A549 (cell line): ENCODE measurements at regions not wholly inside any gene's neighbourhood (a gene's known extent, or its start where the extent isn't known, plus 50 kb on each side); places are given as distances from the start of the nearest gene placed in this dataset.

Source experiments
- ATAC-seq, 2 experiments: fragments of 200-7000 bp in 1 of 2; fragments of >200 bp in 1 of 2; cut with Nextera tagmentation in 1 of 2; cut with Tn5 transposase in 1 of 2; 3 replicates each; pipeline versions ENCODE4 v1.8.0 to v1.9.1; 2018 to 2020; ENCODE audit warnings: mild to moderate bottlenecking in 1 of 2, moderate library complexity in 1 of 2
- CTCF ChIA-PET: fragments of 300-600 bp; sonication (Branson Sonifier 250); formaldehyde crosslinking; extraction: SDS; loops from one replicate; lab custom pipeline; 2021; ENCODE audit warnings: antibody characterized with exemption, inconsistent platforms; lab: Yijun Ruan, JAX
- POLR2A ChIA-PET: fragments of 350-600 bp; formaldehyde crosslinking; extraction: SDS; loops from one replicate; lab custom pipeline; 2021; ENCODE audit warnings: antibody characterized with exemption, inconsistent platforms; lab: Yijun Ruan, JAX
- DNase-seq, 2 experiments: peaks; one replicate each; pipeline versions ENCODE4 v3.0.0 to v3.0.0-alpha.2; 2011 to 2016; ENCODE audit warnings: low read depth in 1 of 2, low spot score in 1 of 2
- FAIRE-seq: peaks from 2 replicates; lab custom pipeline; 2011; peaks lifted over from hg19 to GRCh38; lab: Jason Lieb, UNC
- H3K27ac ChIP-seq, 2 experiments: fragments of >200 bp; sonication (Bioruptor Twin); formaldehyde crosslinking; 3 replicates each; pipeline ENCODE4 v1.5.1; 2016 to 2017
- H3K4me1 ChIP-seq: fragments of >200 bp; sonication (Bioruptor Twin); formaldehyde crosslinking; 3 replicates; pipeline ENCODE4 v1.6.1; 2016
- H3K4me2 ChIP-seq: fragments of >200 bp; sonication (Bioruptor Twin); formaldehyde crosslinking; 3 replicates; pipeline ENCODE4 v1.6.1; 2016
- H3K4me3 ChIP-seq: fragments of >200 bp; sonication (Bioruptor Twin); formaldehyde crosslinking; 3 replicates; pipeline ENCODE4 v1.5.1; 2016
- H3K9me3 ChIP-seq: fragments of >200 bp; sonication (Bioruptor Twin); formaldehyde crosslinking; 3 replicates; pipeline ENCODE4 v1.6.1; 2016
- EHMT2 ChIP-seq: fragments of 200-600 bp; sonication (generic); IDR thresholded peaks from 2 replicates; pipeline ENCODE4 v1.6.1; 2016; ENCODE audit warnings: antibody characterized with exemption, low read depth, mild to moderate bottlenecking, moderate library complexity
- ESRRA ChIP-seq: fragments of 150-350 bp; IDR thresholded peaks from 2 replicates; pipeline ENCODE4 v1.6.1; 2014; ENCODE audit warnings: mild to moderate bottlenecking, low read length, borderline replicate concordance
- FOSB ChIP-seq: fragments of 250-450 bp; sonication (Bioruptor Pico); IDR thresholded peaks from 2 replicates; pipeline ENCODE4 v1.5.0; 2020; ENCODE audit warnings: mild to moderate bottlenecking, moderate library complexity
- FOSL2 ChIP-seq, 2 experiments: fragments of 450-650 bp in 1 of 2; fragments of >200 bp in 1 of 2; sonication (Bioruptor Twin) in 1 of 2; formaldehyde crosslinking; IDR thresholded peaks; 2 replicates each; pipeline versions ENCODE4 v1.5.0 to v1.6.1; 2016 to 2020; ENCODE audit warnings: mild to moderate bottlenecking in 1 of 2, moderate library complexity in 1 of 2
- FOXS1 ChIP-seq: fragments of 250-450 bp; sonication (Bioruptor Pico); IDR thresholded peaks from 2 replicates; pipeline ENCODE4 v1.5.0; 2020; ENCODE audit warnings: mild to moderate bottlenecking, moderate library complexity
- GATA3 ChIP-seq: IDR thresholded peaks from 2 replicates; pipeline ENCODE4 v1.6.1; 2012; ENCODE audit warnings: borderline replicate concordance
- HEYL ChIP-seq: fragments of 250-450 bp; sonication (Bioruptor Pico); IDR thresholded peaks from 2 replicates; pipeline ENCODE4 v1.8.0; 2021; ENCODE audit warnings: mild to moderate bottlenecking, moderate library complexity
- JUNB ChIP-seq: fragments of >200 bp; sonication (Bioruptor Twin); formaldehyde crosslinking; IDR thresholded peaks from 2 replicates; pipeline ENCODE4 v1.6.1; 2016
- KDM1A ChIP-seq: fragments of 200-600 bp; sonication (generic); IDR thresholded peaks from 2 replicates; pipeline ENCODE4 v1.6.1; 2016; ENCODE audit warnings: low read depth, mild to moderate bottlenecking
- KDM5A ChIP-seq: fragments of 200-600 bp; sonication (generic); IDR thresholded peaks from 2 replicates; pipeline ENCODE4 v1.6.1; 2016; ENCODE audit warnings: antibody characterized with exemption, mild to moderate bottlenecking
- MAZ ChIP-seq: fragments of 150-350 bp; IDR thresholded peaks from 2 replicates; pipeline ENCODE4 v1.6.1; 2014; ENCODE audit warnings: antibody characterized with exemption, low read depth, low read length, borderline replicate concordance
- MYC ChIP-seq: IDR thresholded peaks from 2 replicates; pipeline ENCODE4 v1.6.1; 2012; ENCODE audit warnings: mild to moderate bottlenecking, inconsistent platforms, low read length, improper control_type of control experiment, borderline replicate concordance
- NPAS2 ChIP-seq: fragments of 250-450 bp; sonication (Bioruptor Pico); IDR thresholded peaks from 2 replicates; pipeline ENCODE4 v1.8.0; 2022; ENCODE audit warnings: mild to moderate bottlenecking, moderate library complexity, borderline replicate concordance
- NR3C1 ChIP-seq: fragments of >200 bp; sonication (Bioruptor Twin); formaldehyde crosslinking; IDR thresholded peaks from 3 replicates; pipeline ENCODE4 v1.6.1; 2017
- POLR2A ChIP-seq: IDR thresholded peaks from 2 replicates; pipeline ENCODE4 v1.6.1; 2012; ENCODE audit warnings: mild to moderate bottlenecking, low read length
- RFX5 ChIP-seq: fragments of 450-650 bp; IDR thresholded peaks from 2 replicates; pipeline ENCODE4 v1.7.1; 2014; ENCODE audit warnings: antibody characterized with exemption, mild to moderate bottlenecking, moderate library complexity
- RNF2 ChIP-seq: fragments of 200-600 bp; sonication (generic); IDR thresholded peaks from 2 replicates; pipeline ENCODE4 v1.6.1; 2016; ENCODE audit warnings: low read depth, mild to moderate bottlenecking, antibody characterized with exemption, moderate library complexity, borderline replicate concordance
- SREBF2 ChIP-seq: fragments of 450-650 bp; IDR thresholded peaks from 2 replicates; pipeline ENCODE4 v1.6.1; 2014; ENCODE audit warnings: mild to moderate bottlenecking, moderate library complexity
- WGBS: methylation state at CpG from one replicate; pipeline ENCODE4 v1.1.6; 2017; ENCODE audit errors: missing lambda C conversion rate; 5-methylcytosine and 5-hydroxymethylcytosine counted together
- TF ChIP-seq, protein P1 (sequence below): fragments of 450-650 bp; IDR thresholded peaks from 2 replicates; pipeline ENCODE4 v1.6.1; 2014; ENCODE audit warnings: antibody characterized with exemption
- TF ChIP-seq, protein P2 (sequence below): fragments of 250-450 bp; sonication (Bioruptor Pico); IDR thresholded peaks from 2 replicates; pipeline ENCODE4 v1.5.0; 2020; ENCODE audit warnings: low read depth, mild to moderate bottlenecking, moderate library complexity
- TF ChIP-seq, protein P3 (sequence below): fragments of 150-350 bp; IDR thresholded peaks from 2 replicates; pipeline ENCODE4 v1.6.1; 2014; ENCODE audit warnings: low read depth, mild to moderate bottlenecking, low read length
- TF ChIP-seq, protein P4 (sequence below): fragments of >200 bp; sonication (Bioruptor Twin); formaldehyde crosslinking; IDR thresholded peaks from 2 replicates; pipeline ENCODE4 v1.6.1; 2016

DNA sequence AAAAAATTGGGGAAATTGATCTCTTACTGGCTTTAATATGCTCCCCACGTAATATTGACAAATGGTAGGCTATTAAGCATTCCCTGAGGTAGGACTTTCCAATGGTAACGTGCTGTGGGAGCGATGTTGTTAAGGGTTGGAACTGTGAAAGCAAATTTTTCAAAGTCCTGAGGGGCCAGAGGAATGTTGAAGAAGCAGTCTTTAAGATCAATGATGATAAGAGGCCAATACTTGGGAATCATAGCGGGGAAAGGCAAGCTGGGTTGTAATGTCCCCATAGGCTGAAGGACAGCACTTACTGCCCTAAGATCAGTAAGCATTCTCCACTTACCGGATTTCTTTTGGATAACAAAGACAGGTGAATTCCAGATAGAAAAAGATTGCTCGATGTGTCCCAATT lies 69.6 kb upstream of the ARL4D start (continued):
- TF ChIP-seq, protein P1, sequence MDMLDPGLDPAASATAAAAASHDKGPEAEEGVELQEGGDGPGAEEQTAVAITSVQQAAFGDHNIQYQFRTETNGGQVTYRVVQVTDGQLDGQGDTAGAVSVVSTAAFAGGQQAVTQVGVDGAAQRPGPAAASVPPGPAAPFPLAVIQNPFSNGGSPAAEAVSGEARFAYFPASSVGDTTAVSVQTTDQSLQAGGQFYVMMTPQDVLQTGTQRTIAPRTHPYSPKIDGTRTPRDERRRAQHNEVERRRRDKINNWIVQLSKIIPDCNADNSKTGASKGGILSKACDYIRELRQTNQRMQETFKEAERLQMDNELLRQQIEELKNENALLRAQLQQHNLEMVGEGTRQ = no peak
- no peak for TF ChIP-seq RNF2
- TF ChIP-seq HEYL (CRISPR knock-in tag) = no peak
- TF ChIP-seq MYC = no peak
- TF ChIP-seq, protein P2, sequence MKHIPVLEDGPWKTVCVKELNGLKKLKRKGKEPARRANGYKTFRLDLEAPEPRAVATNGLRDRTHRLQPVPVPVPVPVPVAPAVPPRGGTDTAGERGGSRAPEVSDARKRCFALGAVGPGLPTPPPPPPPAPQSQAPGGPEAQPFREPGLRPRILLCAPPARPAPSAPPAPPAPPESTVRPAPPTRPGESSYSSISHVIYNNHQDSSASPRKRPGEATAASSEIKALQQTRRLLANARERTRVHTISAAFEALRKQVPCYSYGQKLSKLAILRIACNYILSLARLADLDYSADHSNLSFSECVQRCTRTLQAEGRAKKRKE (CRISPR knock-in tag) = no peak
- TF ChIP-seq JUNB = no peak
- no peak for TF ChIP-seq SREBF2
- no peak for TF ChIP-seq ESRRA
- no peak for TF ChIP-seq GATA3

DNA sequence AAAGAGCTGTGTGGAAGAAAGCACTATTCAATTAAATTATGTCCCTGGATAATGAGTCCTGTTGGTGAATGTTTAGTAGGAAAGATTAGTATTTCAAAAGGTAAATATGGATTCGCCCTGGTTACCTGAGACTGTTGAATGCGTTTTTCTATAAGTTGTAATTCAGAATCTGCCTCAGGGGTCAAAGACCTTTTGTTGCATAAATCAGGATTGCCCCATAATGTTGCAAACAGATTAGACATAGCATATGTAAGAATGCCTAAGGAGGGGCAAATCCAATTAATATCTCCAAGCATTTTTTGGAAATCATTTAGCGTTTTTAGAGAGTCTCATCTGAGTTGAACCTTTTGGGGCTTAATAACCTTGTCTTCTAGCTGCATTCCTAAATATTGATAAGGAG lies 70.1 kb upstream of the ARL4D start:
- CTCF ChIA-PET = interaction anchor here (3.9 kb wide), 1 partner anchor 10 kb away, joined by 30 read pairs; no protein-coding TSS in a partner anchor
- TF ChIP-seq SREBF2 (no peak), FOSL2 (IDR thresholded peaks at IDR 0.05) (0 out of 2 replicates have a peak, but pooled peaks have one; percentile 7), FOSL2 (CRISPR knock-in tag; IDR thresholded peaks at IDR 0.05) (no peak)
- H3K4me3 ChIP-seq = no peak overlapping the region
- 71% methylated on average over 3 of the region's 3 CpGs for WGBS
- H3K4me1 ChIP-seq = 0 out of 3 replicates have a peak, but pooled peaks cover under 1% of the 10 kb centered on the region
- H3K4me2 ChIP-seq = no peak overlapping the region
- no peak for ATAC-seq
- no peaks in the 10 kb centered on the region for H3K9me3 ChIP-seq
- H3K27ac ChIP-seq = no peak overlapping the region
- no peak for FAIRE-seq
- no peak for DNase-seq
- POLR2A ChIA-PET = interaction anchor here (1.2 kb wide), 1 partner anchor 32 kb away, joined by 3 read pairs; no protein-coding TSS in a partner anchor

DNA sequence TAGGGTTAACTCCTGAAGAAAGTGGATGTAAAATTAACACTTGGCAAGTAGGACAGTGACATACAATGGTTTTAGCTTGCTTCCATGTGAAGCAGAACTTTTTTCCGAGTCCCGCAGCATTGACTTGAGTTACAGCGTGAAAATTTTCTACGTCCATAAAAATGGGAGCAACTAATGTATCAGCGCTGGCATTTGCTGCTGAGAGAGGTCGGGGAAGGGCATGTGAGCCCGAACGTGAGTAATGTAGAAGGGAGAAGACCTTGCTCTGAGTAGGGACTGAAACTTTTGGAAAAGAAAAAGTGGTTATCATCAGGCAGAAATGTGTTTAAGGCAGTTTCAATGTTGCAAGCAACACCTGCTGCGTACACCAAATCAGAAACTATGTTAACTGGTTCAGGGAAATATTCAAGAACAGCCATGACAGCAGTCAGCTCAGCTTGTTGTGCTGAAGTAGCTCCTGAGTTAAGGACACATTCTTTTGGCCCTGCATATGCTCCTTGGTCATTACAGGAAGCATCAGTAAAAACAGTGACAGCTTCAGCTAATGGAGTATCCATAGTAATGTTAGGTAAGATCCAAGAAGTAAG lies 70.9 kb upstream of the ARL4D start:
- no peak for TF ChIP-seq POLR2A
- no peak for TF ChIP-seq KDM5A
- ChIA-PET CTCF (interaction anchor here (3.9 kb wide), 1 partner anchor 11 kb away, joined by 30 read pairs; no protein-coding TSS in a partner anchor), POLR2A (no interaction called here)
- Histone ChIP-seq H3K27ac (no peak overlapping the region), H3K4me1 (no peaks in the 10 kb centered on the region), H3K4me3 (no peak overlapping the region), H3K9me3 (no peaks in the 10 kb centered on the region), H3K4me2 (no peak overlapping the region)
- ATAC-seq (no peak), FAIRE-seq (no peak), DNase-seq (no peak)
- WGBS = 90% methylated on average over 9 of the region's 9 CpGs

DNA sequence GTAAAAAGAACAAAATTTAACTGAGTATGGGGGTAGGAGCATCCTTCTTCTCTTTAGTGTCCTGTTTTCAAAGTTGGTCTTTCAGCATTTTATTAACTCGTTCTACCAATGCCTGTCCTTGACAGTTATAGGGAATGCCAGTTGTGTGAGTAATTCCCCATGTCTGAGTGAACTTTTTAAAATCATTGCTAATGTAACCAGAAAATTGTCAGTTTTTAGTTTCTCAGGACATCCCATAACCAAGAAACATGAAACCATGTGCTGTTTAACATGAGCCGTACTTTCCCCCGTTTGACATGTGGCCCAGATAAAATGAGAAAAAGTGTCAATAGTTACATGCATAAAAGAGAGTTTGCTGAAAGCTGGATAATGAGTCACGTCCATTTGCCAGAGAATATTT lies 71.4 kb upstream of the ARL4D start:
- ChIA-PET CTCF (interaction anchor here (3.9 kb wide), 1 partner anchor 11 kb away, joined by 30 read pairs; no protein-coding TSS in a partner anchor), POLR2A (no interaction called here)
- Histone ChIP-seq H3K9me3 (no peaks in the 10 kb centered on the region), H3K4me2 (no peak overlapping the region), H3K4me3 (no peak overlapping the region), H3K4me1 (no peaks in the 10 kb centered on the region), H3K27ac (no peak overlapping the region)
- DNase-seq (no peak), ATAC-seq (no peak), FAIRE-seq (no peak)
- 67% methylated on average over 4 of the region's 4 CpGs for WGBS
- TF ChIP-seq NPAS2 (CRISPR knock-in tag) (no peak), EHMT2 (no peak), FOSB (CRISPR knock-in tag) (no peak), FOXS1 (CRISPR knock-in tag) (no peak), NR3C1 (no peak), MAZ (no peak), HEYL (CRISPR knock-in tag) (no peak), RFX5 (no peak), KDM1A (no peak), ESRRA (no peak)
- TF ChIP-seq, protein P3, sequence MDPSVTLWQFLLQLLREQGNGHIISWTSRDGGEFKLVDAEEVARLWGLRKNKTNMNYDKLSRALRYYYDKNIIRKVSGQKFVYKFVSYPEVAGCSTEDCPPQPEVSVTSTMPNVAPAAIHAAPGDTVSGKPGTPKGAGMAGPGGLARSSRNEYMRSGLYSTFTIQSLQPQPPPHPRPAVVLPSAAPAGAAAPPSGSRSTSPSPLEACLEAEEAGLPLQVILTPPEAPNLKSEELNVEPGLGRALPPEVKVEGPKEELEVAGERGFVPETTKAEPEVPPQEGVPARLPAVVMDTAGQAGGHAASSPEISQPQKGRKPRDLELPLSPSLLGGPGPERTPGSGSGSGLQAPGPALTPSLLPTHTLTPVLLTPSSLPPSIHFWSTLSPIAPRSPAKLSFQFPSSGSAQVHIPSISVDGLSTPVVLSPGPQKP = no peak
- TF ChIP-seq, protein P4, sequence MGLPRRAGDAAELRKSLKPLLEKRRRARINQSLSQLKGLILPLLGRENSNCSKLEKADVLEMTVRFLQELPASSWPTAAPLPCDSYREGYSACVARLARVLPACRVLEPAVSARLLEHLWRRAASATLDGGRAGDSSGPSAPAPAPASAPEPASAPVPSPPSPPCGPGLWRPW = no peak
- TF ChIP-seq, all 56 proteins: peak for 0
